Tongue (tissue), 1 donor: ENCODE measurements at regions not wholly inside any gene's neighbourhood (a gene's known extent, or its start where the extent isn't known, plus 50 kb on each side); places are given as distances from the start of the nearest gene placed in this dataset.

ENCODE experiments used
- DNase-seq: peaks from one replicate; pipeline ENCODE4 v3.0.0-alpha.2; 2015

- no peak for DNase-seq
Observed at GRCh38 chr4:31539284-31540069, 819.3 kb downstream of the PCDH7 start.

GRCh38 chr4:31545330-31545729 is 825.2 kb downstream of the PCDH7 start:
- no peak for DNase-seq

GRCh38 chr4:31545755-31546154 is 825.6 kb downstream of the PCDH7 start:
- DNase-seq: no peak

GRCh38 chr4:31548021-31548420 is 827.9 kb downstream of the PCDH7 start:
- DNase-seq: peak; percentile 19

GRCh38 chr4:31548823-31549222 is 828.7 kb downstream of the PCDH7 start:
- DNase-seq: no peak

- no peak for DNase-seq
Observed at GRCh38 chr4:31549256-31549655, 829.1 kb downstream of the PCDH7 start.

GRCh38 chr4:31557437-31557836 is 837.3 kb downstream of the PCDH7 start:
- DNase-seq: no peak

GRCh38 chr4:31573554-31573953 is 853.4 kb downstream of the PCDH7 start:
- DNase-seq: no peak

GRCh38 chr4:31575504-31575903 is 855.3 kb downstream of the PCDH7 start:
- DNase-seq: no peak

GRCh38 chr4:31580843-31581242 is 860.7 kb downstream of the PCDH7 start:
- no peak for DNase-seq

GRCh38 chr4:31585503-31585902 is 865.3 kb downstream of the PCDH7 start:
- DNase-seq: no peak

GRCh38 chr4:31592293-31592692 is 872.1 kb downstream of the PCDH7 start:
- DNase-seq: no peak

GRCh38 chr4:31595496-31595895 is 875.3 kb downstream of the PCDH7 start:
- DNase-seq: no peak

- no peak for DNase-seq
Observed at GRCh38 chr4:31598639-31599038, 878.5 kb downstream of the PCDH7 start.

GRCh38 chr4:31601793-31602192 is 881.6 kb downstream of the PCDH7 start:
- no peak for DNase-seq

GRCh38 chr4:31613946-31614623 is 893.9 kb downstream of the PCDH7 start:
- no peak for DNase-seq

GRCh38 chr4:31617667-31618066 is 897.5 kb downstream of the PCDH7 start:
- no peak for DNase-seq

- DNase-seq: no peak
Observed at GRCh38 chr4:31620476-31620875, 900.3 kb downstream of the PCDH7 start.

- no peak for DNase-seq
Observed at GRCh38 chr4:31645236-31645635, 925.1 kb downstream of the PCDH7 start.

GRCh38 chr4:31647786-31648185 is 927.6 kb downstream of the PCDH7 start:
- no peak for DNase-seq

- DNase-seq: no peak
Observed at GRCh38 chr4:31649878-31650277, 929.7 kb downstream of the PCDH7 start.

- DNase-seq: no peak
Observed at GRCh38 chr4:31651541-31651940, 931.4 kb downstream of the PCDH7 start.

GRCh38 chr4:31655328-31655727 is 935.2 kb downstream of the PCDH7 start:
- no peak for DNase-seq
